GM12878 (cell line): ENCODE measurements at regions not wholly inside any gene's neighbourhood (a gene's known extent, or its start where the extent isn't known, plus 50 kb on each side); places are given as distances from the start of the nearest gene placed in this dataset.

Source experiments
- BRCA1 ChIP-seq: IDR thresholded peaks from 2 replicates; pipeline ENCODE4 v1.6.1; 2011; ENCODE audit warnings: low read depth, low read length, improper control_type of control experiment
- FOXM1 ChIP-seq: IDR thresholded peaks from 2 replicates; pipeline ENCODE4 v1.6.1; 2012; ENCODE audit warnings: low read depth, mild to moderate bottlenecking, inconsistent platforms, low read length, moderate library complexity
- HDAC2 ChIP-seq: fragments of 200-600 bp; sonication (generic); IDR thresholded peaks from 2 replicates; pipeline ENCODE4 v1.6.1; 2017
- JUND ChIP-seq: IDR thresholded peaks from 2 replicates; pipeline ENCODE4 v1.6.1; 2012; ENCODE audit warnings: low read depth, mild to moderate bottlenecking, low read length, improper control_type of control experiment, moderate library complexity
- NBN ChIP-seq: fragments of 450-650 bp; IDR thresholded peaks from 2 replicates; pipeline ENCODE4 v1.6.1; 2016
- NRF1 ChIP-seq: conservative IDR thresholded peaks from 2 replicates; pipeline ENCODE4 v1.6.1; 2011; ENCODE audit warnings: mild to moderate bottlenecking, low read depth, low read length, improper control_type of control experiment
- POLR2AphosphoS5 ChIP-seq: IDR thresholded peaks from 2 replicates; pipeline ENCODE4 v1.6.1; 2011; ENCODE audit warnings: mild to moderate bottlenecking, low read length, inconsistent platforms
- SIX5 ChIP-seq: IDR thresholded peaks from 2 replicates; pipeline ENCODE4 v1.6.1; 2011; ENCODE audit warnings: mild to moderate bottlenecking, low read depth, low read length, moderate library complexity; ENCODE audit not compliant: severe bottlenecking
- SMAD5 ChIP-seq: IDR thresholded peaks from 2 replicates; pipeline ENCODE4 v1.6.1; 2016; ENCODE audit warnings: antibody characterized with exemption, low read depth
- SREBF2 ChIP-seq: IDR thresholded peaks from 2 replicates; pipeline ENCODE4 v1.6.1; 2012; ENCODE audit warnings: mild to moderate bottlenecking, low read length
- SRF ChIP-seq, 2 experiments: IDR thresholded peaks; 2 replicates each; pipeline ENCODE4 v1.6.1; 2011; ENCODE audit warnings: low read depth in 2 of 2, low read length in 2 of 2, mild to moderate bottlenecking in 1 of 2, moderate library complexity in 1 of 2
- ZBED1 ChIP-seq: IDR thresholded peaks from 2 replicates; pipeline ENCODE4 v1.6.1; 2016; ENCODE audit warnings: borderline replicate concordance
- ZNF24 ChIP-seq: fragments of 450-650 bp; IDR thresholded peaks from 2 replicates; pipeline ENCODE4 v1.6.1; 2017; ENCODE audit warnings: antibody characterized with exemption, mild to moderate bottlenecking
- TF ChIP-seq, protein P1 (sequence below): IDR thresholded peaks from 2 replicates; pipeline ENCODE4 v1.6.1; 2012; ENCODE audit warnings: mild to moderate bottlenecking, low read depth, low read length
- TF ChIP-seq, protein P2 (sequence below): fragments of 450-650 bp; IDR thresholded peaks from 2 replicates; pipeline ENCODE4 v1.6.1; 2016; ENCODE audit warnings: mild to moderate bottlenecking, moderate library complexity, borderline replicate concordance
- TF ChIP-seq, protein P3 (sequence below): fragments of 150-350 bp; IDR thresholded peaks from 2 replicates; pipeline ENCODE4 v1.6.1; 2016; ENCODE audit warnings: low read depth, low read length
- TF ChIP-seq, protein P4 (sequence below): IDR thresholded peaks from 2 replicates; pipeline ENCODE4 v1.6.1; 2012; ENCODE audit warnings: low read depth, low read length, improper control_type of control experiment
- TF ChIP-seq, protein P5 (sequence below): IDR thresholded peaks from 2 replicates; pipeline ENCODE4 v1.6.1; 2011; ENCODE audit warnings: low read depth, low read length, improper control_type of control experiment, borderline replicate concordance

DNA sequence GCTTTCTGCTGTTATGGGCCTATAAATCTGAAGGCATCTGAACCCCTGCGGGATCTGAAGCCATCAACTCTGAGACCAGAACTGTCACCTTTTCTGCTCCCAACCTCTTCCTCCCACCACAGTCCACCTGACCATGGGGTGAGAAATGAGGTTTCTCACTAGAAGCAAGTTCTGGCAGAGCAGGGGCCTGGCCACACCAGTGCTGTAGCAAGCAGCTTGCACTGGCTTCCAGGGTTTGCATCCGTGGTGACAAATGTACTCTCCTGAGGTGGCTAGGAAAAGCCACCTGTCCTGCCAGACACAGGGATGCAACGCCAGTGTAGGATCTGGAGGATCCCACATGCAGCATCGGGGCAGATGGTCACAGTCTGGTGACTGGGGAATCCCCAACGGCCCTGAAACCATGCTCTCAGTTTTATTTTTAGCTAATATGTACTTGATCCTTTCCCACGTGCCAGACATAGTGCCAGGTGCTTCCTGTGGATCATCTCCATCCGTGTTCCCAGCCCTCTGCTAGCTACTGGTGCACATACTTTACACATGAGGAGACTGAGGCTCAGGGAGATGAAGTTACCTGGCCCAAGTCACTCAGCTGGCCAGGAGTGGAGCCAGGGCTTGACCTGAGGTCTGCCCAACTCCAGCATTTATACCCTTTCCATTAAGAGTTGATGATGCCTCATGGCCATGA is 122.1 kb upstream of the SPACA1 start (continued):
- TF ChIP-seq, protein P1, sequence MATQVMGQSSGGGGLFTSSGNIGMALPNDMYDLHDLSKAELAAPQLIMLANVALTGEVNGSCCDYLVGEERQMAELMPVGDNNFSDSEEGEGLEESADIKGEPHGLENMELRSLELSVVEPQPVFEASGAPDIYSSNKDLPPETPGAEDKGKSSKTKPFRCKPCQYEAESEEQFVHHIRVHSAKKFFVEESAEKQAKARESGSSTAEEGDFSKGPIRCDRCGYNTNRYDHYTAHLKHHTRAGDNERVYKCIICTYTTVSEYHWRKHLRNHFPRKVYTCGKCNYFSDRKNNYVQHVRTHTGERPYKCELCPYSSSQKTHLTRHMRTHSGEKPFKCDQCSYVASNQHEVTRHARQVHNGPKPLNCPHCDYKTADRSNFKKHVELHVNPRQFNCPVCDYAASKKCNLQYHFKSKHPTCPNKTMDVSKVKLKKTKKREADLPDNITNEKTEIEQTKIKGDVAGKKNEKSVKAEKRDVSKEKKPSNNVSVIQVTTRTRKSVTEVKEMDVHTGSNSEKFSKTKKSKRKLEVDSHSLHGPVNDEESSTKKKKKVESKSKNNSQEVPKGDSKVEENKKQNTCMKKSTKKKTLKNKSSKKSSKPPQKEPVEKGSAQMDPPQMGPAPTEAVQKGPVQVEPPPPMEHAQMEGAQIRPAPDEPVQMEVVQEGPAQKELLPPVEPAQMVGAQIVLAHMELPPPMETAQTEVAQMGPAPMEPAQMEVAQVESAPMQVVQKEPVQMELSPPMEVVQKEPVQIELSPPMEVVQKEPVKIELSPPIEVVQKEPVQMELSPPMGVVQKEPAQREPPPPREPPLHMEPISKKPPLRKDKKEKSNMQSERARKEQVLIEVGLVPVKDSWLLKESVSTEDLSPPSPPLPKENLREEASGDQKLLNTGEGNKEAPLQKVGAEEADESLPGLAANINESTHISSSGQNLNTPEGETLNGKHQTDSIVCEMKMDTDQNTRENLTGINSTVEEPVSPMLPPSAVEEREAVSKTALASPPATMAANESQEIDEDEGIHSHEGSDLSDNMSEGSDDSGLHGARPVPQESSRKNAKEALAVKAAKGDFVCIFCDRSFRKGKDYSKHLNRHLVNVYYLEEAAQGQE = no peak
- TF ChIP-seq, protein P2, sequence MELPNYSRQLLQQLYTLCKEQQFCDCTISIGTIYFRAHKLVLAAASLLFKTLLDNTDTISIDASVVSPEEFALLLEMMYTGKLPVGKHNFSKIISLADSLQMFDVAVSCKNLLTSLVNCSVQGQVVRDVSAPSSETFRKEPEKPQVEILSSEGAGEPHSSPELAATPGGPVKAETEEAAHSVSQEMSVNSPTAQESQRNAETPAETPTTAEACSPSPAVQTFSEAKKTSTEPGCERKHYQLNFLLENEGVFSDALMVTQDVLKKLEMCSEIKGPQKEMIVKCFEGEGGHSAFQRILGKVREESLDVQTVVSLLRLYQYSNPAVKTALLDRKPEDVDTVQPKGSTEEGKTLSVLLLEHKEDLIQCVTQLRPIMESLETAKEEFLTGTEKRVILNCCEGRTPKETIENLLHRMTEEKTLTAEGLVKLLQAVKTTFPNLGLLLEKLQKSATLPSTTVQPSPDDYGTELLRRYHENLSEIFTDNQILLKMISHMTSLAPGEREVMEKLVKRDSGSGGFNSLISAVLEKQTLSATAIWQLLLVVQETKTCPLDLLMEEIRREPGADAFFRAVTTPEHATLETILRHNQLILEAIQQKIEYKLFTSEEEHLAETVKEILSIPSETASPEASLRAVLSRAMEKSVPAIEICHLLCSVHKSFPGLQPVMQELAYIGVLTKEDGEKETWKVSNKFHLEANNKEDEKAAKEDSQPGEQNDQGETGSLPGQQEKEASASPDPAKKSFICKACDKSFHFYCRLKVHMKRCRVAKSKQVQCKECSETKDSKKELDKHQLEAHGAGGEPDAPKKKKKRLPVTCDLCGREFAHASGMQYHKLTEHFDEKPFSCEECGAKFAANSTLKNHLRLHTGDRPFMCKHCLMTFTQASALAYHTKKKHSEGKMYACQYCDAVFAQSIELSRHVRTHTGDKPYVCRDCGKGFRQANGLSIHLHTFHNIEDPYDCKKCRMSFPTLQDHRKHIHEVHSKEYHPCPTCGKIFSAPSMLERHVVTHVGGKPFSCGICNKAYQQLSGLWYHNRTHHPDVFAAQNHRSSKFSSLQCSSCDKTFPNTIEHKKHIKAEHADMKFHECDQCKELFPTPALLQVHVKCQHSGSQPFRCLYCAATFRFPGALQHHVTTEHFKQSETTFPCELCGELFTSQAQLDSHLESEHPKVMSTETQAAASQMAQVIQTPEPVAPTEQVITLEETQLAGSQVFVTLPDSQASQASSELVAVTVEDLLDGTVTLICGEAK = no peak
- TF ChIP-seq, protein P3, sequence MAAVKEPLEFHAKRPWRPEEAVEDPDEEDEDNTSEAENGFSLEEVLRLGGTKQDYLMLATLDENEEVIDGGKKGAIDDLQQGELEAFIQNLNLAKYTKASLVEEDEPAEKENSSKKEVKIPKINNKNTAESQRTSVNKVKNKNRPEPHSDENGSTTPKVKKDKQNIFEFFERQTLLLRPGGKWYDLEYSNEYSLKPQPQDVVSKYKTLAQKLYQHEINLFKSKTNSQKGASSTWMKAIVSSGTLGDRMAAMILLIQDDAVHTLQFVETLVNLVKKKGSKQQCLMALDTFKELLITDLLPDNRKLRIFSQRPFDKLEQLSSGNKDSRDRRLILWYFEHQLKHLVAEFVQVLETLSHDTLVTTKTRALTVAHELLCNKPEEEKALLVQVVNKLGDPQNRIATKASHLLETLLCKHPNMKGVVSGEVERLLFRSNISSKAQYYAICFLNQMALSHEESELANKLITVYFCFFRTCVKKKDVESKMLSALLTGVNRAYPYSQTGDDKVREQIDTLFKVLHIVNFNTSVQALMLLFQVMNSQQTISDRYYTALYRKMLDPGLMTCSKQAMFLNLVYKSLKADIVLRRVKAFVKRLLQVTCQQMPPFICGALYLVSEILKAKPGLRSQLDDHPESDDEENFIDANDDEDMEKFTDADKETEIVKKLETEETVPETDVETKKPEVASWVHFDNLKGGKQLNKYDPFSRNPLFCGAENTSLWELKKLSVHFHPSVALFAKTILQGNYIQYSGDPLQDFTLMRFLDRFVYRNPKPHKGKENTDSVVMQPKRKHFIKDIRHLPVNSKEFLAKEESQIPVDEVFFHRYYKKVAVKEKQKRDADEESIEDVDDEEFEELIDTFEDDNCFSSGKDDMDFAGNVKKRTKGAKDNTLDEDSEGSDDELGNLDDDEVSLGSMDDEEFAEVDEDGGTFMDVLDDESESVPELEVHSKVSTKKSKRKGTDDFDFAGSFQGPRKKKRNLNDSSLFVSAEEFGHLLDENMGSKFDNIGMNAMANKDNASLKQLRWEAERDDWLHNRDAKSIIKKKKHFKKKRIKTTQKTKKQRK = no peak
- TF ChIP-seq NBN (peak; percentile 91; the same call in 1 of the 2 replicates), ZBED1 (no peak; the same call in 1 of the 2 replicates), SREBF2 (no peak), POLR2AphosphoS5 (peak; percentile 56), ZNF24 (no peak), FOXM1 (peak; percentile 97), BRCA1 (no peak), SMAD5 (no peak), NRF1 (no peak), SRF (IDR thresholded peaks at IDR 0.05; ENCODE audit: low read depth in 2 of 2, low read length in 2 of 2) (no peak), HDAC2 (no peak), SIX5 (no peak), JUND (no peak)
- TF ChIP-seq, protein P4, sequence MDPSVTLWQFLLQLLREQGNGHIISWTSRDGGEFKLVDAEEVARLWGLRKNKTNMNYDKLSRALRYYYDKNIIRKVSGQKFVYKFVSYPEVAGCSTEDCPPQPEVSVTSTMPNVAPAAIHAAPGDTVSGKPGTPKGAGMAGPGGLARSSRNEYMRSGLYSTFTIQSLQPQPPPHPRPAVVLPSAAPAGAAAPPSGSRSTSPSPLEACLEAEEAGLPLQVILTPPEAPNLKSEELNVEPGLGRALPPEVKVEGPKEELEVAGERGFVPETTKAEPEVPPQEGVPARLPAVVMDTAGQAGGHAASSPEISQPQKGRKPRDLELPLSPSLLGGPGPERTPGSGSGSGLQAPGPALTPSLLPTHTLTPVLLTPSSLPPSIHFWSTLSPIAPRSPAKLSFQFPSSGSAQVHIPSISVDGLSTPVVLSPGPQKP = no peak
- TF ChIP-seq, protein P5, sequence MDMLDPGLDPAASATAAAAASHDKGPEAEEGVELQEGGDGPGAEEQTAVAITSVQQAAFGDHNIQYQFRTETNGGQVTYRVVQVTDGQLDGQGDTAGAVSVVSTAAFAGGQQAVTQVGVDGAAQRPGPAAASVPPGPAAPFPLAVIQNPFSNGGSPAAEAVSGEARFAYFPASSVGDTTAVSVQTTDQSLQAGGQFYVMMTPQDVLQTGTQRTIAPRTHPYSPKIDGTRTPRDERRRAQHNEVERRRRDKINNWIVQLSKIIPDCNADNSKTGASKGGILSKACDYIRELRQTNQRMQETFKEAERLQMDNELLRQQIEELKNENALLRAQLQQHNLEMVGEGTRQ = no peak
